Thoracic aorta (tissue), 2 donors: ENCODE measurements at regions not wholly inside any gene's neighbourhood (a gene's known extent, or its start where the extent isn't known, plus 50 kb on each side); places are given as distances from the start of the nearest gene placed in this dataset.

Experiments
- ATAC-seq: fragments of 150-250 bp; one replicate; pipeline ENCODE4 v1.8.0; 2017; ENCODE audit warnings: low read depth; ENCODE audit not compliant: insufficient number of reproducible peaks, low FRiP score
- DNase-seq: peaks from one replicate; pipeline ENCODE4 v3.0.0-alpha.2; 2020; ENCODE audit warnings: low spot score
- H3K27ac ChIP-seq, 2 donors: fragments of 200-600 bp; sonication (generic); 1 replicate in 1 of 2; 2 replicates in 1 of 2; pipeline ENCODE4 v1.5.1; 2016; ENCODE audit warnings: mild to moderate bottlenecking in 2 of 2, moderate library complexity in 2 of 2
- H3K27me3 ChIP-seq: fragments of 200-600 bp; sonication (generic); replicated peaks from 2 replicates; pipeline ENCODE4 v1.6.0; 2016; ENCODE audit warnings: mild to moderate bottlenecking; ENCODE audit not compliant: insufficient read depth
- H3K36me3 ChIP-seq: fragments of 200-600 bp; sonication (generic); one replicate; pipeline ENCODE4 v1.5.1; 2016
- H3K4me1 ChIP-seq, 2 donors: fragments of 200-600 bp; sonication (generic); 1 replicate in 1 of 2; 2 replicates in 1 of 2; pipeline versions ENCODE4 v1.5.1 to v1.6.0; 2016; ENCODE audit warnings: low read depth in 2 of 2, mild to moderate bottlenecking in 1 of 2; ENCODE audit not compliant: control insufficient read depth in 1 of 2
- H3K4me3 ChIP-seq: fragments of 200-600 bp; sonication (generic); 2 replicates; pipeline ENCODE4 v1.5.1; 2016; ENCODE audit warnings: mild to moderate bottlenecking
- H3K9me3 ChIP-seq: fragments of 200-600 bp; sonication (generic); 2 replicates; pipeline ENCODE4 v1.5.1; 2016
- CTCF ChIP-seq: fragments of 200-600 bp; sonication (generic); IDR thresholded peaks from one replicate; pipeline ENCODE4 v1.5.1; 2019; ENCODE audit warnings: antibody characterized with exemption

DNA sequence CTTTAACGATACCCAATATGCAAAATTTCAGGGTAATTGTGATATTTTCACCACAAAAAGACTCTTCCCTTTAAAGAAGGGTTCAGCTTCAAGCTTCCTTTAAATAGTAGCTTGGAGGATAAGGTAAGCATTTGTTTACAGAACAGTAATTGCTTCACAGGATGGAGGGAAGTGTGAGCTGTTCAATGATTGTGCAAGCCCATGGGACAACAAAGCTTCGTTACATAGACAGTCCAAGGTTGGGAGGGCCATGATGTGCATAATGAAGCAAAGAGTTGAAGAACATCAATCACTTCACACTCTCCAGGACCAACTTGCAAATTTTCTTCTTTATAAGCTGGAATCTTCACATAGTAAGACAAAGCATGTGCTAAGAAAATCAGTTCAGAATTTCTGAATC lies 145.0 kb upstream of the ASIC2 start:
- Histone ChIP-seq H3K4me3 (no peak overlapping the region), H3K27me3 (no peaks in the 10 kb centered on the region), H3K4me1 (no peaks in the 10 kb centered on the region), H3K9me3 (no peaks in the 10 kb centered on the region), H3K27ac (no peak overlapping the region), H3K36me3 (no peaks in the 10 kb centered on the region)
- DNase-seq (no peak), ATAC-seq (no peak)
- TF ChIP-seq CTCF: no peak

DNA sequence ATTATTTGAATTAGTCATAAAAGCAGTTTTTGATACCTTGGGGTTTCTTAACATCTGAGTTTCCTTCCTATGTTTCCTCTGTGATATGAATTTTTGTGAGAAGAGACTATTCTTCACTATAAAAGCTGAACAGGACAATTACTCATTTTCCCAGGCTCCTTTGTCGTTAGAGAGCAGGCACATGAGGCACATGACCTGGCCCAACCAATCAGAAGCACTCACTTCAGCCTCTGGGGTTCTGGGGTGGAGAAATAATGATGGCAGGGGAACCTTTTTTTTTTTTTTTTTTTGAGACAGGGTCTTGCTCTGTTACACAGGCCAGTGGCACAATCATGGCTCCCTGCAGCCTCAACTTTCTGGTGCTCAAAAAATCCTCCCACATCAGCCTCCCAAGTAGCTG lies 145.5 kb upstream of the ASIC2 start:
- no peaks in the 10 kb centered on the region for H3K9me3 ChIP-seq
- no peak for TF ChIP-seq CTCF
- H3K36me3 ChIP-seq: no peaks in the 10 kb centered on the region
- H3K4me1 ChIP-seq: no peaks in the 10 kb centered on the region
- DNase-seq (no peak), ATAC-seq (no peak)
- no peak overlapping the region for H3K27ac ChIP-seq
- no peak overlapping the region for H3K4me3 ChIP-seq
- H3K27me3 ChIP-seq: no peaks in the 10 kb centered on the region

DNA sequence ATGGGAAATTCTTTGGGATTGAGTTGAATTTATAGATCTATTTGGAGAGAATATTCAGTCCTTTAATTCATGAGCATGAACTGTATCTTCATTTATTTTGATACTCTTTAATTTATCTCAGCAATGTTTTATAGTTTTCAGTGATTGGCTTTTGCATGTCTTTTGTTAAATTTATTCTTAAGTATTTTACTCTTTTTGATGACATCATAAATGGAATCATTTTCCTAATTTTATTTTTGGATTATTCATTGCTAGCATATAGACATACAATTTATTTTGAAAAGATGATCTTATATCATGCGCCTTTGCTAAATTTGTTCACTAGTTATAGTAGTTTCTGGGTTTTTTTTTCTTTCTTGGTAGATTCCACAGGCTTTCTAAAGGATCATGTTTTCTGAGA lies 149.2 kb upstream of the ASIC2 start:
- no peak for TF ChIP-seq CTCF
- H3K4me1 ChIP-seq: no peaks in the 10 kb centered on the region
- no peaks in the 10 kb centered on the region for H3K36me3 ChIP-seq
- ATAC-seq (no peak), DNase-seq (no peak)
- no peak overlapping the region for H3K27ac ChIP-seq
- no peaks in the 10 kb centered on the region for H3K9me3 ChIP-seq
- H3K4me3 ChIP-seq: no peak overlapping the region
- no peaks in the 10 kb centered on the region for H3K27me3 ChIP-seq

DNA sequence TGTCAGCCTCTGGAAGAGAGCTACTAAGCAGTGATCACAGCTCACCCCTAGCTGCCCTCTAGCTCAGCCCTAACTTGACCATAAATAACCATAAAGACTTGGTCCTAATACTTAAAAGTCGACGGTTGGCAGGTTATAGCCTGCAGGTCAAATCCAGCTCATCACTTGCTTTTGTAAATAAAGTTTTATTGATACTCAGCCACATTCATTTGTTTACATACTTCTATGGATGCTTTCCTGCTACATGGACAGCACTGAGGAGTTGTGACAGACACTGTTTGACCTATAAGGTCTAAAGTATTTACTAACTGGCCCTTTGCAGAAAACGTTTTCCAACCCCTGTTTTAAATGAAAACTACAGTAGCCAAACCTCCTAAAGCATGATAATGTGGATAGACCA lies 151.6 kb upstream of the ASIC2 start:
- ATAC-seq (no peak), DNase-seq (no peak)

DNA sequence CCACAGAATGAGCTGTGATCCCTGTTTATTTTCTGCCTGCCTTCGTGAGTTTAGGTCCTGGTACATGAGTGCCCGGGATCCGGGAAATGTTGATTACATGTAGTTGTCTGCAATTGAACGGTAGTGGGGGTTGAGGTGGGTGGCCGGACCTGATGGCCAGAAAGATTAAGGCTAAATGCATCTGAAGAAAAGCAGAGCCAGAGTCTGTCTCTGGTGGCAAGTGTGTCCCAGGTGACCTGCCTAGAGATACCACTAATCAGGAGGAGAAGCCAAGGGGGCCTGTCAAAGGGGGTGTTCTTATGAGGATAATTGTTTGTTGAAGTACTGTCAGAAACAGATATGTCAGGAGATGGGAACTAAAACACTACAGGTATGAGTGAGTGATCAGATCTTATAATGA lies 154.0 kb upstream of the ASIC2 start:
- no peak overlapping the region for H3K4me3 ChIP-seq
- DNase-seq (no peak), ATAC-seq (no peak)
- H3K36me3 ChIP-seq: no peaks in the 10 kb centered on the region
- no peaks in the 10 kb centered on the region for H3K27me3 ChIP-seq
- no peak for TF ChIP-seq CTCF
- H3K4me1 ChIP-seq: no peaks in the 10 kb centered on the region
- H3K9me3 ChIP-seq: no peaks in the 10 kb centered on the region
- no peak overlapping the region for H3K27ac ChIP-seq

More for the DNA sequence above, 151.6 kb upstream of the ASIC2 start:
- Histone ChIP-seq H3K27me3 (no peaks in the 10 kb centered on the region), H3K9me3 (no peaks in the 10 kb centered on the region), H3K4me1 (no peaks in the 10 kb centered on the region), H3K36me3 (no peaks in the 10 kb centered on the region), H3K27ac (no peak overlapping the region), H3K4me3 (no peak overlapping the region)
- TF ChIP-seq CTCF: no peak
